Suprapubic skin (tissue), 4 donors: ENCODE measurements at regions not wholly inside any gene's neighbourhood (a gene's known extent, or its start where the extent isn't known, plus 50 kb on each side); places are given as distances from the start of the nearest gene placed in this dataset.

Experiments used
- DNase-seq, 2 donors: peaks; one replicate each; pipeline ENCODE4 v3.0.0-alpha.2; 2019; ENCODE audit warnings: low spot score in 2 of 2
- H3K27ac ChIP-seq: fragments of 200-600 bp; sonication (generic); one replicate; pipeline ENCODE4 v1.5.1; 2019
- H3K27me3 ChIP-seq: fragments of 200-600 bp; sonication (generic); one replicate; pipeline ENCODE4 v1.5.1; 2019
- H3K36me3 ChIP-seq: fragments of 200-600 bp; sonication (generic); one replicate; pipeline ENCODE4 v1.5.1; 2019
- H3K4me1 ChIP-seq: fragments of 200-600 bp; sonication (generic); one replicate; pipeline ENCODE4 v1.5.1; 2019
- H3K4me3 ChIP-seq: fragments of 200-600 bp; sonication (generic); one replicate; pipeline ENCODE4 v1.5.1; 2019; ENCODE audit warnings: mild to moderate bottlenecking
- H3K9me3 ChIP-seq: fragments of 200-600 bp; sonication (generic); one replicate; pipeline ENCODE4 v1.5.1; 2019
- CTCF ChIP-seq, 2 donors: fragments of 200-600 bp in 1 of 2; fragments of 450-650 bp in 1 of 2; sonication (generic) in 1 of 2; IDR thresholded peaks; one replicate each; pipeline ENCODE4 v1.5.1; 2016 to 2019; ENCODE audit warnings: antibody characterized with exemption in 2 of 2, mild to moderate bottlenecking in 1 of 2, moderate library complexity in 1 of 2
- EP300 ChIP-seq: sonication (generic); formaldehyde crosslinking; IDR thresholded peaks from one replicate; pipeline ENCODE4 v1.6.1; 2017; ENCODE audit warnings: antibody characterized with exemption
- POLR2A ChIP-seq, 2 donors: fragments of 450-650 bp; IDR thresholded peaks; one replicate each; pipeline ENCODE4 v1.6.1; 2017; ENCODE audit warnings: antibody characterized with exemption in 2 of 2, mild to moderate bottlenecking in 2 of 2, moderate library complexity in 2 of 2
- POLR2AphosphoS5 ChIP-seq, 3 donors: sonication (generic); formaldehyde crosslinking; IDR thresholded peaks; one replicate each; pipeline ENCODE4 v1.6.1; 2017; ENCODE audit warnings: antibody characterized with exemption in 3 of 3
- WGBS: methylation state at CpG from one replicate; pipeline ENCODE4 v1.1.5; 2018; 5-methylcytosine and 5-hydroxymethylcytosine counted together

GRCh38 chr3:124450366-124450765, 279.9 kb upstream of the UMPS start:
- TF ChIP-seq POLR2A (IDR thresholded peaks at IDR 0.05): no peak
- no peak for TF ChIP-seq CTCF (IDR thresholded peaks at IDR 0.05)
- no peak for TF ChIP-seq POLR2AphosphoS5 (IDR thresholded peaks at IDR 0.05)
- no peak for TF ChIP-seq EP300
- DNase-seq: no peak
- H3K27ac ChIP-seq: no peak overlapping the region
- H3K36me3 ChIP-seq: no peaks in the 10 kb centered on the region
- no peaks in the 10 kb centered on the region for H3K9me3 ChIP-seq
- H3K4me1 ChIP-seq: no peaks in the 10 kb centered on the region
- no peaks in the 10 kb centered on the region for H3K27me3 ChIP-seq
- WGBS: 89% methylated on average over 3 of the region's 3 CpGs
- no peak overlapping the region for H3K4me3 ChIP-seq

- TF ChIP-seq EP300: no peak
- TF ChIP-seq POLR2A (IDR thresholded peaks at IDR 0.05): no peak
- no peak for TF ChIP-seq POLR2AphosphoS5 (IDR thresholded peaks at IDR 0.05)
- no peak for TF ChIP-seq CTCF (IDR thresholded peaks at IDR 0.05)
- Histone ChIP-seq H3K36me3 (no peaks in the 10 kb centered on the region), H3K4me1 (no peaks in the 10 kb centered on the region), H3K4me3 (no peak overlapping the region), H3K27ac (no peak overlapping the region), H3K9me3 (no peaks in the 10 kb centered on the region), H3K27me3 (no peaks in the 10 kb centered on the region)
- 64% methylated on average over 3 of the region's 3 CpGs for WGBS
- no peak for DNase-seq
Observed at GRCh38 chr3:124451630-124452317, 278.5 kb upstream of the UMPS start.

- Histone ChIP-seq H3K36me3 (no peaks in the 10 kb centered on the region), H3K27me3 (no peaks in the 10 kb centered on the region), H3K4me1 (no peaks in the 10 kb centered on the region), H3K4me3 (no peak overlapping the region), H3K9me3 (no peaks in the 10 kb centered on the region), H3K27ac (no peak overlapping the region)
- no peak for TF ChIP-seq CTCF (IDR thresholded peaks at IDR 0.05)
- TF ChIP-seq EP300: no peak
- no peak for TF ChIP-seq POLR2A (IDR thresholded peaks at IDR 0.05)
- TF ChIP-seq POLR2AphosphoS5 (IDR thresholded peaks at IDR 0.05): no peak
- WGBS: 76% methylated on average over 4 of the region's 4 CpGs
- no peak for DNase-seq
Observed at GRCh38 chr3:124453189-124453588, 277.1 kb upstream of the UMPS start.

GRCh38 chr3:124455891-124456290, 274.4 kb upstream of the UMPS start:
- H3K4me3 ChIP-seq: no peak overlapping the region
- TF ChIP-seq EP300 (no peak), POLR2AphosphoS5 (IDR thresholded peaks at IDR 0.05) (no peak), CTCF (IDR thresholded peaks at IDR 0.05) (no peak)
- no peak for DNase-seq

GRCh38 chr3:124456506-124456905, 273.7 kb upstream of the UMPS start:
- Histone ChIP-seq H3K4me3 (no peak overlapping the region), H3K27ac (no peak overlapping the region), H3K27me3 (no peaks in the 10 kb centered on the region), H3K9me3 (no peaks in the 10 kb centered on the region), H3K36me3 (no peaks in the 10 kb centered on the region), H3K4me1 (no peaks in the 10 kb centered on the region)
- no peak for DNase-seq
- 95% methylated on average over 11 of the region's 11 CpGs for WGBS
- TF ChIP-seq POLR2AphosphoS5 (IDR thresholded peaks at IDR 0.05) (no peak), CTCF (IDR thresholded peaks at IDR 0.05) (no peak), POLR2A (IDR thresholded peaks at IDR 0.05) (no peak), EP300 (no peak)

More at GRCh38 chr3:124455891-124456290, 274.4 kb upstream of the UMPS start:
- Histone ChIP-seq H3K27me3 (no peaks in the 10 kb centered on the region), H3K27ac (no peak overlapping the region), H3K9me3 (no peaks in the 10 kb centered on the region), H3K4me1 (no peaks in the 10 kb centered on the region), H3K36me3 (no peaks in the 10 kb centered on the region)
